Endothelial cell (in vitro differentiated cells): ENCODE measurements at regions not wholly inside any gene's neighbourhood (a gene's known extent, or its start where the extent isn't known, plus 50 kb on each side); places are given as distances from the start of the nearest gene placed in this dataset.

Experiments
- DNase-seq: peaks from one replicate; pipeline ENCODE4 v3.0.0; 2021; ENCODE audit warnings: low spot score
- H3K27ac Mint-ChIP-seq: one replicate; pipeline ENCODE4 v1.8.0; 2021; ENCODE audit warnings: mixed read lengths, inconsistent platforms; ENCODE audit not compliant: unreplicated experiment
- H3K27me3 Mint-ChIP-seq: one replicate; pipeline ENCODE4 v1.8.0; 2021; ENCODE audit warnings: mild to moderate bottlenecking, moderate library complexity, mixed read lengths, inconsistent platforms; ENCODE audit not compliant: unreplicated experiment
- H3K36me3 Mint-ChIP-seq: one replicate; pipeline ENCODE4 v1.8.0; 2021; ENCODE audit warnings: mild to moderate bottlenecking, low read depth, mixed read lengths, inconsistent platforms; ENCODE audit not compliant: unreplicated experiment
- H3K4me1 Mint-ChIP-seq: one replicate; pipeline ENCODE4 v1.8.0; 2021; ENCODE audit warnings: mild to moderate bottlenecking, mixed read lengths, inconsistent platforms; ENCODE audit not compliant: unreplicated experiment
- H3K4me3 Mint-ChIP-seq: one replicate; pipeline ENCODE4 v1.8.0; 2021; ENCODE audit warnings: mild to moderate bottlenecking, mixed read lengths, inconsistent platforms; ENCODE audit not compliant: unreplicated experiment
- H3K9me3 Mint-ChIP-seq: one replicate; pipeline ENCODE4 v1.8.0; 2021; ENCODE audit warnings: mixed read lengths, inconsistent platforms; ENCODE audit not compliant: unreplicated experiment
- TF ChIP-seq, protein P1 (sequence below): fragments of 200-600 bp; sonication (generic); IDR thresholded peaks from one replicate; pipeline ENCODE4 v1.5.0; 2021; ENCODE audit warnings: antibody characterized with exemption; ENCODE audit not compliant: unreplicated experiment

DNA sequence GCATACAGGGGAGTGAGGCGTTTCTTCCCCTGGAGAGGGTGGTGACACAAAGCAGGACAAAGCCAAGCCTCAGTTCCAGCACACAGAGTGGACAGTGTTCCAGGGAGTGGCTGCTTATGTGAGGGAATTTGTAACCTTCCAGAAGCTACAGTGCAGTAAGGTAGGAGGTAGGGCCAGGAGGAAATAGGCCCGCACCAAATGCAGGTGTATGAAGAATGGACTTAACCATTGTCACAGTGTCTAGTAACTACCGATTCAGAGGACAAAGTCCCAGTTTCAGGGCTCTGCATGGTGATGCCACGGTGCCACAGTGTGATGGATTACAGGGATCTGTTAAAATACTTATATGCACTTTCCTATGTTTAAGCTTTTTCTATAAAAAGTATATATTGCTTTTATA, 135.3 kb downstream of the ZIC5 start:
- Mint-ChIP-seq H3K27ac (no peak overlapping the region), H3K36me3 (no peaks in the 10 kb centered on the region), H3K27me3 (peaks cover 2% of the 10 kb centered on the region), H3K4me3 (no peak overlapping the region), H3K4me1 (peaks cover 18% of the 10 kb centered on the region), H3K9me3 (no peaks in the 10 kb centered on the region)
- DNase-seq = no peak
- TF ChIP-seq, protein P1, sequence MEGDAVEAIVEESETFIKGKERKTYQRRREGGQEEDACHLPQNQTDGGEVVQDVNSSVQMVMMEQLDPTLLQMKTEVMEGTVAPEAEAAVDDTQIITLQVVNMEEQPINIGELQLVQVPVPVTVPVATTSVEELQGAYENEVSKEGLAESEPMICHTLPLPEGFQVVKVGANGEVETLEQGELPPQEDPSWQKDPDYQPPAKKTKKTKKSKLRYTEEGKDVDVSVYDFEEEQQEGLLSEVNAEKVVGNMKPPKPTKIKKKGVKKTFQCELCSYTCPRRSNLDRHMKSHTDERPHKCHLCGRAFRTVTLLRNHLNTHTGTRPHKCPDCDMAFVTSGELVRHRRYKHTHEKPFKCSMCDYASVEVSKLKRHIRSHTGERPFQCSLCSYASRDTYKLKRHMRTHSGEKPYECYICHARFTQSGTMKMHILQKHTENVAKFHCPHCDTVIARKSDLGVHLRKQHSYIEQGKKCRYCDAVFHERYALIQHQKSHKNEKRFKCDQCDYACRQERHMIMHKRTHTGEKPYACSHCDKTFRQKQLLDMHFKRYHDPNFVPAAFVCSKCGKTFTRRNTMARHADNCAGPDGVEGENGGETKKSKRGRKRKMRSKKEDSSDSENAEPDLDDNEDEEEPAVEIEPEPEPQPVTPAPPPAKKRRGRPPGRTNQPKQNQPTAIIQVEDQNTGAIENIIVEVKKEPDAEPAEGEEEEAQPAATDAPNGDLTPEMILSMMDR = no peak

GRCh38 chr13:99835442-99835841, 136.1 kb downstream of the ZIC5 start:
- Mint-ChIP-seq H3K9me3 (no peaks in the 10 kb centered on the region), H3K27ac (no peak overlapping the region), H3K4me1 (peaks cover 18% of the 10 kb centered on the region), H3K4me3 (no peak overlapping the region), H3K36me3 (no peaks in the 10 kb centered on the region), H3K27me3 (peaks cover 3% of the 10 kb centered on the region)
- DNase-seq = no peak
- TF ChIP-seq, protein P1 = no peak

- H3K4me3 Mint-ChIP-seq = no peak overlapping the region
- peak overlapping the region; percentile 44 for H3K27ac Mint-ChIP-seq
- peaks cover 6% of the 10 kb centered on the region for H3K27me3 Mint-ChIP-seq
- H3K36me3 Mint-ChIP-seq = no peaks in the 10 kb centered on the region
- H3K9me3 Mint-ChIP-seq = no peaks in the 10 kb centered on the region
- peaks cover 20% of the 10 kb centered on the region for H3K4me1 Mint-ChIP-seq
- DNase-seq = no peak
- TF ChIP-seq, protein P1 = no peak
These were observed 137.3 kb downstream of the ZIC5 start for GRCh38 chr13:99834246-99834645.

DNA sequence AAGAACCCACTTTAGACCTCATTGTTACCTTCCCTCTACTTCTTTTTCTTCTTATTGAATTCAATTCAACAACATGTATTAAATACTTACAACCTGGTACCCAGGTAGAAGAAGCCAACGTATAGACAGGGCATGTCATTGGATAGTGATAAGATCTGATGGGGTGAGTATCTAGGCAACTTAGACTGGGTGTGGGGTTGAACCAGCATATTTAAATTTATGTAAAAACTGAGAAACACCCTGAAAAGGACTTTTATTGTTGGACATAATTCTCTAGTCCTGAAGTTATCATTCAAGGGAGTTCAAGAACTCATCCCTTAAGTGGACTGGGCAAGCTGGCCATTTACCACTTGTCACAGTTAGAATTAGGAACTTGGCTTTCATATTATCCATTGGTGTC, 139.2 kb downstream of the ZIC5 start:
- Mint-ChIP-seq H3K27ac (no peak overlapping the region), H3K27me3 (peaks cover 11% of the 10 kb centered on the region), H3K9me3 (no peaks in the 10 kb centered on the region), H3K36me3 (no peaks in the 10 kb centered on the region), H3K4me1 (peaks cover 21% of the 10 kb centered on the region), H3K4me3 (no peak overlapping the region)
- DNase-seq = no peak
- TF ChIP-seq, protein P1 = no peak

DNA sequence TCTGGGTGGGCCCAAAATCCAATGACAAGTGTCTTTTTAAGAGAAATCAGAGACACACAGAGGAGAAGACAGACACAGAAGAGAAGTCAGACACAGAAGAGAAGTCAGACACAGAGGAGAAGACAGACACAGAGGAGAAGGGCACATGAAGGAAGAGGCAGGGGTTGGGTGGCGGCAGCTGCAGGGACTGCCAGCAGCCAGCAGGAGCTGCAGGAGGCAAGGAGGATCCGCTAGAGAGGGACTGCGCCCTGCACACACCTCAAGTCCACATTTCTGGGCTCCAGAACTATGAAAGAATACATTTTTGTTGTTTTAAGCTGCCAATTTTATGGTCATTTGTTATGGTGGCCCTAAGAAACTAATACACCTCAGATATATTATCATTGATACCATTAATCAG, 140.6 kb downstream of the ZIC5 start:
- no peak for DNase-seq
- H3K36me3 Mint-ChIP-seq = no peaks in the 10 kb centered on the region
- peaks cover 19% of the 10 kb centered on the region for H3K4me1 Mint-ChIP-seq
- TF ChIP-seq, protein P1 = no peak
- H3K27me3 Mint-ChIP-seq = peaks cover 11% of the 10 kb centered on the region
- no peak overlapping the region for H3K27ac Mint-ChIP-seq
- no peak overlapping the region for H3K4me3 Mint-ChIP-seq
- H3K9me3 Mint-ChIP-seq = no peaks in the 10 kb centered on the region
